T-helper 9 cell (primary cell): ENCODE measurements at regions not wholly inside any gene's neighbourhood (a gene's known extent, or its start where the extent isn't known, plus 50 kb on each side); places are given as distances from the start of the nearest gene placed in this dataset.
"Not testable (repeated sequence)": the region's sequence is repeated elsewhere in the genome, so short reads cannot be mapped to it uniquely, and the experiment has no call there.

Source experiments
- DNase-seq: peaks from one replicate; pipeline ENCODE4 v3.0.0-alpha.2; 2020

GRCh38 chr5:163306421-163306820, 131.0 kb upstream of the CCNG1 start:
- DNase-seq = no peak

DNA sequence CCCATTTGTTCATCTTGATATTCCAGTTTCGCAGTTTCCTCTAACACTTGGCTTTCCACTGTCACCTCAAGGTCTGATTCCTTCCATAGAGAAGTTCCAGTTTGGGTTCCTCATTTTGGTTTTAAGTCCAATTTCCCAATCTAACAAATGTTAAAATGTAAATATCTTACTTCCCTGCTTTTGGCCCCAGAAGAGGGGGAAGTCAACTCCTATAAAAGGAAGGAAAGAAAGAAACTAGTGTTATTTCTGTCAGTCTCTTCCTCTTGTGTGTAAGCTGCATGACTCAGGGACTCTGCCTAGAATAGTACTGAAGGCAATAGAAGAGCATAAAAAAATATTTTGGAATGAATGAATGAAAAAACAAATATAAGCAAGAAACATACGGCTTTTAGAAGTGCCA, 127.5 kb upstream of the CCNG1 start:
- DNase-seq = no peak

DNA sequence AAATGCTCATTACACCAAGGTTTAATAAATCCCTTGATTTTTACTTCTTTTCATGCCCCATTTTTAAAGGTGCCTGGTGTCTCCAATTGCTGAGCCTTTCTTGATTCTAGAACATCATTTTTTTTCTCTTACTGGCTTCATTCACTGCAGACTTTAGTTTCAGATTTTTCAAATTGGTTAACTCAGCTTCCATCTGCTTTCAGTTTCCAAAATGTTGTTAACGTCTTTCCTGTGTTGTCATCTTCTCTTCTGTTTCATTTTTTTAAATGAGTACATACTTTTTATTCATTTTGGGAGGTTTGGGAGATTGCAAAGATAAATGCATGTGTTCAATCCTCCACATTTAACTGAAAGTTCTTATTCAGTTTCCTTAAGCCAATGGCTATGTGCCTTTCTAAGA, 126.4 kb upstream of the CCNG1 start:
- no peak for DNase-seq

GRCh38 chr5:163312598-163312997, 124.8 kb upstream of the CCNG1 start:
- DNase-seq = no peak

- not testable (repeated sequence) for DNase-seq
Observed at GRCh38 chr5:163313049-163313448, 124.3 kb upstream of the CCNG1 start.

DNA sequence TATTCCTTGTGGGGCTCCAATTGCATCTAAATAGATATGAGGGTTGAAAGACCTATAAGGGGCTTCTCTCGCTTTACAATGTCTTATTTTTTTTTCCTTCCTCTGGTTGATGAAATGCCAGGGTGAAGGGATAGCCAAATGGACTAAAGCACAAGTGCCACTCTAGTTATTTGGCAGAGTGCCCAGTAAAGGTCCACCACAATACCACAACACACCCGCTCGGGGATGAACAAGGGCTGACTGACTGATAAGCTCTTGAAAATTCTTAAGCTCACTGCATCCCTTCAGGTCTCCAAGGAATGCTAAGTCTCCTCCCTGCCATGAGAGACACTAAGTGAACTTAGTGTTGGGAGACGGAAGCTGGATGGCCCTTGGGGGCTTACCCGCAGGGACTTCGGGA, 121.0 kb upstream of the CCNG1 start:
- DNase-seq = not testable (repeated sequence)

DNA sequence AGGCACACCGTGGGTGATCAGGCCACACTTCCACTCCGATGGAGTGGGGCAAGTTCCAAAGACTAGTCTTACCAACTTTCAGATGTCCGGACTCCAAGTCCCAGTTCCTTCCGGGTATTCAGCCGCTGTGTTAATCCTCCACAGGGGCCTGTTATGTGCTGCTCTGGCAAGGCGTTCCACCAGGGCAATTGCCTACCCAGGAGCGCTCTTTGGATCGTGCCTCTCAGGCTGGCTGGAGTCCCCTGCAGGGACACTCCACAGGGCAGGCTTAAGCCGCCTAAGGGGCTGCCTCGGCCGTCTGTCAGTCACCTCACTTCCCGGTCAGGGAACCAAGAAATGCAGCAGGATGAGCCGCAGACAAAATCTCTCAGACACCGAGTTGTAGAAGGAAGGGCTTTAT, 118.7 kb upstream of the CCNG1 start:
- no peak for DNase-seq

GRCh38 chr5:163321511-163321910, 115.9 kb upstream of the CCNG1 start:
- no peak for DNase-seq

DNA sequence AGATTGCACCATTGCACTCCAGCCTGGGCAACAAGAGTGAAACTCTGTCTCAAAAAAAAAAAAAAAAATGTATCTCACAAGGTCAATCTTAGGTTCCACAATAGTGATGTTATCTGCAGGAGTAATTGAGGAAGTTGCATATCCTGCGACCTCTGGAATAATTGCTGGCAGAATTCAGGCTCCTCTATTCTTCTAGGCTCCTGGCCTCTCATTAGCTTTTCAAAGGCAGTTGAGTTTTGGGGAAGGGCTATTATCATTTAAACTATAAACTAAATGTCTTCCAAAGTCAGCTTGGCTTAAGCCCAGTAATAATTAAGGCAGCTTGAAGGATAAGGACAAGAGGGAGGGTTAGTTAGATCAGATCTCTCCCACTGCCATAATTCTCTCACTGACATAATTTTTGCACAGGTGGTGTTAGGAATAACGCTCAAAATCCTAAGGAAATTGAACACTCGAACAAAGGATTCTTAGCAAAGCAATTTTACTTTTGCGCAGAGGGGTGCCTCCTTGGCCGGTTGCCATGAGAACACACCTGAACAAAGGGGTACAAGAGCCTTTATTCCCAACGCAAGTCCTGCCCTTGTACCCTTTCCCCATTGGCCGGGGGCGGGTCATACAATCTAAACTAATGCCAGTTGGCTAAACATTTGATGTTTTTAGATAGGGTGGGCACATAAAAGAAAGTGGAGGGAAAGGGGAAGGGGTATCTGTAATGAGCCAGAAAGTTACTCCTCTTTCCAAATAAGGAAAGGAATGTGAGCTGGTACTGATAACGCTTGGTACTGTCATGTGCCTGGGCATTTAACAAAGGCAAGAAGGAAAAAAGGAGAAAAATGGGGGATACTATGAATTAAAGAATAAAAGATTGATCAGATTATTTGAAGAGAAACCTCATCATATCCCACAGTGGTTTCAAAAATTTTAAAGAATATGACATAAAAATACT, 106.4 kb upstream of the CCNG1 start:
- no peak for DNase-seq

- DNase-seq = not testable (repeated sequence)
Observed at GRCh38 chr5:163336074-163336473, 101.3 kb upstream of the CCNG1 start.

GRCh38 chr5:163339148-163339547, 98.2 kb upstream of the CCNG1 start:
- DNase-seq = no peak

DNA sequence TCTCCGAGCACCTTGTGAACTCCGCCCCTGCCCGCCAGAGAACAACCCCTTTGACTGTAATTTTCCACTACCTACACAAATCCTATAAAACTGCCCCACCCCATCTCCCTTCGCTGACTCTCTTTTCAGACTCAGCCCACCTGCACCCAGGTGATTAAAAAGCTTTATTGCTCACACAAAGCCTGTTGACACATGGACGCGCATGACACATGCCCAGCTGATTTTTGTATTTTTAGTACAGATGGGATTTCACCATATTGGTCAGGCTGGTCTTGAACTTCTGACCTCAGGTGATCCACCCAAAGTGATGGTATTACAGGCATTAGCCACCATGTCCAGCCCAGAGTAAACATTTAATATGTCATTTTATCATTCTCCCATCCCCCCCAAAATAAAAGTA, 97.0 kb upstream of the CCNG1 start:
- DNase-seq = not testable (repeated sequence)

GRCh38 chr5:163342306-163342705, 95.1 kb upstream of the CCNG1 start:
- no peak for DNase-seq

GRCh38 chr5:163345216-163345615, 92.2 kb upstream of the CCNG1 start:
- DNase-seq = no peak

GRCh38 chr5:163347671-163348070, 89.7 kb upstream of the CCNG1 start:
- DNase-seq = peak; percentile 21

DNA sequence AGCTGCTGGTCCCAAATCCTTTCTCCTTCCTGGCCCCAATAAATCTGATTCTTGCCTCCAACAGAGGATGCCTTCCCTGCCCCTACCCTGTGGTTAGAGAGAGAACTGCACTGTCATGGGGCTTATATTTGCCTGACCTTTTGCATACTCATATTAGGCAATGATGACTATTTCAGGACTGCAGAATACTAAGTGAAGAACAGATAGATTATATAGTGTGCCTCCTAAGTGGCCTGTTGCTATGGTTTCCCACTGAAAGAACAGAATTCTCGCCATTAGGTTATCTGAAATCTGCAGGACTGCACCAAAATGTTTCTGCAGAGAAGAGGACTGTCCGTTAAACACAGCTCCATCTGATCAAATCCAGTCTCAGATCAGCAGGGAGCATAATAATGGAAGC, 87.3 kb upstream of the CCNG1 start:
- no peak for DNase-seq

GRCh38 chr5:163352531-163352930, 84.9 kb upstream of the CCNG1 start:
- no peak for DNase-seq

- DNase-seq = not testable (repeated sequence)
Observed at GRCh38 chr5:163355811-163356210, 81.6 kb upstream of the CCNG1 start.

DNA sequence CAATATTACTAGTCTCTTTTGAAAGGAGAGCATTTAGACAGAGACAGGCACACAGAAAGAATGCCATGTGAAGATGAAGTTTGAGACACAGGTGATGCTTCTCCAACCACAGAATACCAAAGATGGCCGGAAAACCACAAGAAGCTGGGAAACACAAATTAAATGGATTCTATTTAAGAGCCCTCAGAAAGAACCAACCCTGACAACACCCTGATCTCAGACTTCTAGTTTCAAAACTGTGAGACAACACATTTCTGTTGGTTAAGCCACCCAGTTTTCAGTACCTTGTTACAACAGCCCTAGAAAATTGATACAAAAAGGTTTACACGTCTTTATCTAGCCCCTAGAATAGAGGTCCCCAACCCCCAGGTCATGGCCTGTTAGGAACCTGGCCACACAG, 79.8 kb upstream of the CCNG1 start:
- DNase-seq = no peak

DNA sequence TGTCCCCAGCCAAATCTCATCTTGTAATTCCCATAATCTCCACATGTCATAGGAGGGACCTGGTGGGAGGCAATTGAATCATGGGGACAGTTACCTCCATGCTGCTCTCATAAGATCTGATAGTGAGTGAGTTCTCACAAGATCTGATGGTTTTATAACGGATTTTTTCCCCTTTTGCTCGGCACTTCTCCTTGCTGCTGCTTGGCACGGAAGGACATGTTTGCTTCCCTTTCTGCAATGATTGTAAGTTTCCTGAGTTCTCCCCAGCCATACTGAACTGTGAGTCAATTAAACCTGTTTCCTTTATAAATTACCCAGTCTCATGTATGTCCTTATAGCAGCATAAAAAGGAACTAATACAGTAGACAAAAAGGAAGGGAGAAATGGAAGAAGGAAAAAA, 76.7 kb upstream of the CCNG1 start:
- DNase-seq = no peak

GRCh38 chr5:163361450-163361849, 75.9 kb upstream of the CCNG1 start:
- no peak for DNase-seq

- no peak for DNase-seq
Observed at GRCh38 chr5:163362840-163363371, 74.5 kb upstream of the CCNG1 start.

GRCh38 chr5:163363389-163363788, 74.0 kb upstream of the CCNG1 start:
- DNase-seq = no peak

GRCh38 chr5:163366757-163367156, 70.6 kb upstream of the CCNG1 start:
- DNase-seq = no peak
